ENCODE measurements at regions not wholly inside any gene's neighbourhood (a gene's known extent, or its start where the extent isn't known, plus 50 kb on each side); places are given as distances from the start of the nearest gene placed in this dataset.

GRCh38 chr1:5475572-5475971 lies 516.7 kb downstream of the NPHP4 start:
- no peak for DNase-seq

GRCh38 chr1:5473268-5473667 lies 519.0 kb downstream of the NPHP4 start:
- DNase-seq: no peak

- no peak for DNase-seq
Measured at GRCh38 chr1:5466487-5466886, 525.7 kb downstream of the NPHP4 start.

GRCh38 chr1:5465281-5465711 lies 526.9 kb downstream of the NPHP4 start:
- DNase-seq: no peak

- no peak for DNase-seq
Measured at GRCh38 chr1:5464366-5464765, 527.9 kb downstream of the NPHP4 start.

GRCh38 chr1:5460974-5461373 lies 531.3 kb downstream of the NPHP4 start:
- no peak for DNase-seq

GRCh38 chr1:5459839-5460610 lies 532.2 kb downstream of the NPHP4 start:
- DNase-seq: no peak

GRCh38 chr1:5458248-5458647 lies 534.0 kb downstream of the NPHP4 start:
- DNase-seq: no peak

- no peak for DNase-seq
Measured at GRCh38 chr1:5456090-5456811, 536.0 kb downstream of the NPHP4 start.

GRCh38 chr1:5455651-5456050 lies 536.6 kb downstream of the NPHP4 start:
- no peak for DNase-seq

- DNase-seq: no peak
Measured at GRCh38 chr1:5455056-5455455, 537.2 kb downstream of the NPHP4 start.

GRCh38 chr1:5453347-5453746 lies 538.9 kb downstream of the NPHP4 start:
- no peak for DNase-seq

- DNase-seq: no peak
Measured at GRCh38 chr1:5451671-5452070, 540.6 kb downstream of the NPHP4 start.

GRCh38 chr1:5448486-5448885 lies 543.7 kb downstream of the NPHP4 start:
- no peak for DNase-seq

- DNase-seq: no peak
Measured at GRCh38 chr1:5447503-5447960, 544.7 kb downstream of the NPHP4 start.

GRCh38 chr1:5444396-5444795 lies 547.8 kb downstream of the NPHP4 start:
- no peak for DNase-seq

GRCh38 chr1:5436808-5437207 lies 555.4 kb downstream of the NPHP4 start:
- no peak for DNase-seq

GRCh38 chr1:5435414-5435813 lies 556.8 kb downstream of the NPHP4 start:
- no peak for DNase-seq

GRCh38 chr1:5432436-5432835 lies 559.8 kb downstream of the NPHP4 start:
- no peak for DNase-seq

- DNase-seq: no peak
Measured at GRCh38 chr1:5430911-5431697, 561.1 kb downstream of the NPHP4 start.

- DNase-seq: no peak
Measured at GRCh38 chr1:5430136-5430535, 562.1 kb downstream of the NPHP4 start.

- DNase-seq: no peak
Measured at GRCh38 chr1:5428351-5428750, 563.9 kb downstream of the NPHP4 start.
